GM12878 (cell line): ENCODE measurements at regions not wholly inside any gene's neighbourhood (a gene's known extent, or its start where the extent isn't known, plus 50 kb on each side); places are given as distances from the start of the nearest gene placed in this dataset.

ENCODE experiments used
- ATAC-seq: fragments of 200-7000 bp; cut with Tn5 transposase; 3 replicates; pipeline ENCODE4 v1.9.1; 2020; ENCODE audit warnings: mild to moderate bottlenecking, moderate library complexity
- BruUV-seq: library from RNA; stranded (reverse); fragments of 400-500 nt; replicated peaks from 2 replicates; lab custom pipeline; 2021; lab: Mats Ljungman, UMichigan
- CTCF ChIA-PET: fragments of 300-600 bp; sonication (Branson Sonifier 250); formaldehyde crosslinking; extraction: SDS; loops from one replicate; lab custom pipeline; 2021; ENCODE audit warnings: inconsistent platforms; lab: Yijun Ruan, JAX
- POLR2A ChIA-PET: fragments of 350-600 bp; formaldehyde crosslinking; extraction: SDS; loops from one replicate; lab custom pipeline; 2021; ENCODE audit warnings: inconsistent platforms; lab: Charles Lee
- RAD21 ChIA-PET: fragments of 300-600 bp; sonication (Branson Sonifier 250); formaldehyde crosslinking; loops from one replicate; lab custom pipeline; 2023; ENCODE audit warnings: antibody characterized with exemption; ENCODE audit not compliant: unreplicated experiment; lab: Charles Lee
- SMC1A ChIA-PET: fragments of 300-600 bp; sonication (Branson Sonifier 250); formaldehyde crosslinking; loops from one replicate; lab custom pipeline; 2023; ENCODE audit not compliant: unreplicated experiment, uncharacterized antibody; lab: Charles Lee
- DNase-seq: peaks from one replicate; pipeline ENCODE4 v3.0.0-alpha.2; 2011; ENCODE audit warnings: low read depth, low spot score
- FAIRE-seq: peaks from 3 replicates; lab custom pipeline; 2011; peaks lifted over from hg19 to GRCh38; lab: Jason Lieb, UNC
- H2AFZ ChIP-seq: 2 replicates; pipeline ENCODE4 v1.6.0; 2011; ENCODE audit warnings: low read depth, low read length, control low read depth; ENCODE audit not compliant: control insufficient read depth
- H3K27ac ChIP-seq: 2 replicates; pipeline ENCODE4 v1.5.1; 2011; ENCODE audit warnings: control low read depth; ENCODE audit not compliant: control insufficient read depth, insufficient read depth
- H3K27me3 ChIP-seq, 2 experiments: replicated peaks in 1 of 2; 2 replicates each; pipeline versions ENCODE4 v1.6.0 to v1.6.1; 2011; ENCODE audit warnings: low read length in 1 of 2; ENCODE audit not compliant: control insufficient read depth in 2 of 2, insufficient read depth in 2 of 2
- H3K36me3 ChIP-seq, 2 experiments: 2 replicates each; pipeline ENCODE4 v1.5.1; 2011; ENCODE audit warnings: low read length in 1 of 2; ENCODE audit not compliant: control insufficient read depth in 2 of 2, insufficient read depth in 2 of 2
- H3K4me1 ChIP-seq: 2 replicates; pipeline ENCODE4 v1.6.1; 2011; ENCODE audit warnings: mild to moderate bottlenecking, low read length, moderate library complexity, mixed read lengths; ENCODE audit not compliant: control insufficient read depth, insufficient read depth
- H3K4me2 ChIP-seq: 2 replicates; pipeline ENCODE4 v1.6.0; 2011; ENCODE audit warnings: control low read depth; ENCODE audit not compliant: control insufficient read depth, insufficient read depth
- H3K4me3 ChIP-seq: fragments of 200-600 bp; sonication (generic); 2 replicates; pipeline ENCODE4 v1.5.1; 2016
- H3K79me2 ChIP-seq: 2 replicates; pipeline ENCODE4 v1.6.0; 2011; ENCODE audit warnings: low read length; ENCODE audit not compliant: control insufficient read depth, insufficient read depth
- H3K9ac ChIP-seq: 2 replicates; pipeline ENCODE4 v1.8.0; 2011; ENCODE audit warnings: low read length, control low read depth, mixed read lengths; ENCODE audit not compliant: control insufficient read depth, insufficient read depth
- H3K9me3 ChIP-seq: replicated peaks from 3 replicates; pipeline ENCODE4 v1.5.1; 2011; ENCODE audit warnings: mild to moderate bottlenecking, low read length; ENCODE audit not compliant: control insufficient read depth, insufficient read depth
- H4K20me1 ChIP-seq: 2 replicates; pipeline ENCODE4 v1.6.0; 2011; ENCODE audit not compliant: control insufficient read depth, insufficient read depth
- CBX5 ChIP-seq: sonication (generic); IDR thresholded peaks from 2 replicates; pipeline ENCODE4 v1.6.1; 2016; ENCODE audit warnings: low read depth, moderate library complexity, mild to moderate bottlenecking, inconsistent platforms
- CHD2 ChIP-seq: IDR thresholded peaks from 2 replicates; pipeline ENCODE4 v1.6.1; 2011; ENCODE audit warnings: low read depth, low read length, improper control_type of control experiment, borderline replicate concordance
- NFIC ChIP-seq: IDR thresholded peaks from 2 replicates; pipeline ENCODE4 v1.6.1; 2012; ENCODE audit warnings: low read depth, mild to moderate bottlenecking, inconsistent platforms, low read length, moderate library complexity
- PBX3 ChIP-seq: IDR thresholded peaks from 2 replicates; pipeline ENCODE4 v1.6.1; 2011; ENCODE audit warnings: mild to moderate bottlenecking, low read depth, low read length, moderate library complexity; ENCODE audit not compliant: insufficient replicate concordance
- RELB ChIP-seq: fragments of 450-650 bp; IDR thresholded peaks from 2 replicates; pipeline ENCODE4 v1.6.1; 2017; ENCODE audit warnings: low read depth, mild to moderate bottlenecking, moderate library complexity
- WRNIP1 ChIP-seq: IDR thresholded peaks from 2 replicates; pipeline ENCODE4 v1.6.1; 2011; ENCODE audit warnings: low read depth, low read length, improper control_type of control experiment, borderline replicate concordance
- WGBS: methylation state at CpG from one replicate; pipeline ENCODE4 v1.1.6; 2016; ENCODE audit warnings: low lambda C conversion rate; ENCODE audit not compliant: insufficient replicate concordance, insufficient coverage; ENCODE audit errors: missing lambda C conversion rate; 5-methylcytosine and 5-hydroxymethylcytosine counted together
- in situ Hi-C: fragments of 300-500 bp; cut with MboI; formaldehyde crosslinking; loops from 9 replicates; pipeline ENCODE4 v1.14.3; 2018; ENCODE audit warnings: mixed read lengths
- intact Hi-C: fragments of 100-400 bp; cut with micrococcal nuclease; formaldehyde crosslinking; loops from one replicate; pipeline ENCODE4 v1.14.2; 2022; ENCODE audit not compliant: unreplicated experiment

- CTCF ChIA-PET = no interaction called here
- no peak for FAIRE-seq
Observed at GRCh38 chr9:129513282-129513681, 107.6 kb downstream of the C9orf50 start.

More at GRCh38 chr9:129513282-129513681, 107.6 kb downstream of the C9orf50 start:
- POLR2A ChIA-PET = no interaction called here
- intact Hi-C loops (no loop called here), in situ Hi-C loops (no loop called here)
- RAD21 ChIA-PET = no interaction called here
- H3K4me1 ChIP-seq = no peaks in the 10 kb centered on the region
- H4K20me1 ChIP-seq = no peaks in the 10 kb centered on the region
- H3K79me2 ChIP-seq = no peaks in the 10 kb centered on the region
- SMC1A ChIA-PET = no interaction called here
- no peak overlapping the region for H3K4me3 ChIP-seq
- no peak for ATAC-seq
- H3K9me3 ChIP-seq = peaks cover 10% of the 10 kb centered on the region; the same call in 2 of the 3 replicates
- TF ChIP-seq CBX5 (peak; percentile 95; the same call in 1 of the 2 replicates), NFIC (no peak), WRNIP1 (no peak), PBX3 (no peak), RELB (0 out of 2 replicates have a peak, but pooled peaks have one; percentile 22), CHD2 (no peak)
- no peaks in the 10 kb centered on the region for H3K36me3 ChIP-seq
- no peak for DNase-seq
- H3K27ac ChIP-seq = no peak overlapping the region
- H3K4me2 ChIP-seq = no peak overlapping the region
- H3K9ac ChIP-seq = no peak overlapping the region
- 28% methylated on average over 3 of the region's 3 CpGs for WGBS
- BruUV-seq = no TSS peak
- no peaks in the 10 kb centered on the region for H3K27me3 ChIP-seq
- H2AFZ ChIP-seq = no peak overlapping the region
